C4-2B (cell line): ENCODE measurements at regions not wholly inside any gene's neighbourhood (a gene's known extent, or its start where the extent isn't known, plus 50 kb on each side); places are given as distances from the start of the nearest gene placed in this dataset.

Experiments
- ZFX ChIP-seq: fragments of 450-650 bp; IDR thresholded peaks from 2 replicates; pipeline ENCODE4 v1.6.1; 2017
- TF ChIP-seq, protein P1 (sequence below): fragments of 450-650 bp; conservative IDR thresholded peaks from 2 replicates; pipeline ENCODE4 v1.5.1; 2017; ENCODE audit warnings: mild to moderate bottlenecking

GRCh38 chr18:38579764-38580163, 1014.2 kb upstream of the CELF4 start:
- TF ChIP-seq, protein P1, sequence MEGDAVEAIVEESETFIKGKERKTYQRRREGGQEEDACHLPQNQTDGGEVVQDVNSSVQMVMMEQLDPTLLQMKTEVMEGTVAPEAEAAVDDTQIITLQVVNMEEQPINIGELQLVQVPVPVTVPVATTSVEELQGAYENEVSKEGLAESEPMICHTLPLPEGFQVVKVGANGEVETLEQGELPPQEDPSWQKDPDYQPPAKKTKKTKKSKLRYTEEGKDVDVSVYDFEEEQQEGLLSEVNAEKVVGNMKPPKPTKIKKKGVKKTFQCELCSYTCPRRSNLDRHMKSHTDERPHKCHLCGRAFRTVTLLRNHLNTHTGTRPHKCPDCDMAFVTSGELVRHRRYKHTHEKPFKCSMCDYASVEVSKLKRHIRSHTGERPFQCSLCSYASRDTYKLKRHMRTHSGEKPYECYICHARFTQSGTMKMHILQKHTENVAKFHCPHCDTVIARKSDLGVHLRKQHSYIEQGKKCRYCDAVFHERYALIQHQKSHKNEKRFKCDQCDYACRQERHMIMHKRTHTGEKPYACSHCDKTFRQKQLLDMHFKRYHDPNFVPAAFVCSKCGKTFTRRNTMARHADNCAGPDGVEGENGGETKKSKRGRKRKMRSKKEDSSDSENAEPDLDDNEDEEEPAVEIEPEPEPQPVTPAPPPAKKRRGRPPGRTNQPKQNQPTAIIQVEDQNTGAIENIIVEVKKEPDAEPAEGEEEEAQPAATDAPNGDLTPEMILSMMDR, result no peak
- no peak for TF ChIP-seq ZFX
